Kidney tubule cell (primary cell): ENCODE measurements at regions not wholly inside any gene's neighbourhood (a gene's known extent, or its start where the extent isn't known, plus 50 kb on each side); places are given as distances from the start of the nearest gene placed in this dataset.

Experiments used
- DNase-seq: peaks from one replicate; pipeline ENCODE4 v3.0.0-alpha.2; 2018; ENCODE audit warnings: low spot score

DNA sequence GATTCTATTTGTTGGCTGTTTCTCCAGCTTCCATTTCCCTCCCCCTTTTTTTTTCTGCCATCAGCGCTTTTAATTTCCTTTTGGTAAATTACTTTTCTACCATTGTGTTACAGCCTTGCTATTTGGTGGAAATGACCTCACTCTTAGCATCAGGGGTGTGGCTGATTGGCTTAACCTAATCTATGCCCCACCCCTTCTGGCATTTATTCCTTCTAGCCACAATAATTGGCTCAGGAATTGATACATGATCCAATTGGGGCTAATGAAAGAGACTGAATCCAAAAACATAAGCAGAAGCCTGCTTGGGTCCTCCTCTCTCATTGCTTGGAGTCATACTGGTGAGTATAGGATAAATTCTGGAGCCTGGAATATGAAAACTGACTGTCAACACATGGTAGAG is 402.4 kb upstream of the LRRC4C start:
- DNase-seq, result no peak

DNA sequence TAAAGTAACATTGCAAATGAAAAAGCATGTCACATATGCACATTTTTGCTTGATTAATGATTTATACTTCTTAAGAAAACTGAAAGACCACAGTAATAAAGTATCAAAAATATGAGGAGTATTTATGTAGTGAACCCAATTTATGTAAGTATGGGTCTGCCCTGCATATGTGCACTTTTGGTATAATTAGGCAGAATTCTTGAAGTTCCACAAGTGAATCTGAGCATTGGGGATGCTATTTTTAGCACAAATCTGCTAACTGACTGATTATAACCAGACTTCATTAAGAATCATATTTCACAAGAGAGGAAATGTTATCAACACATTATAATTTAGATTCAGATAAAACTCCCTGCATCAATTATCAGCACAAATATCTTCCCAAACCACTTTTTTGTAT is 407.1 kb upstream of the LRRC4C start:
- no peak for DNase-seq

DNA sequence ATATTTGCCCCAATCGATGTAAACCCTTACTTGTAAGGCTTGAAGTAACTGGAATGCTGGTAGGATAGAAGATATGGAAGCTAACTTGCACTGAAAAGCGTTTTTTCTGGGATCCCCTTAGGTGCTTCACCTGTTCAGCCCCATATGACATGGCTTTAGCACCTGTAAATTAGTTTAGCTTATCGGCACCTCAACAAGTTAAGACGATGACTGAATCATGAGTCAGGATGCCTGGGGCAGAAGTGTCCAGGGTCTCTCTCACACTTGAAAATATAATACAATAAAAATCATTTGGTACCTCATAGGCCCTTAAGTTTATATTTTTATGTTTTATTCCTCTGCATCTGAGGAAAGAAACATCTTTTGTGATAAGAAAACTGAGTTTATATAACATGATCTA is 409.2 kb upstream of the LRRC4C start:
- peak; percentile 6 for DNase-seq

DNA sequence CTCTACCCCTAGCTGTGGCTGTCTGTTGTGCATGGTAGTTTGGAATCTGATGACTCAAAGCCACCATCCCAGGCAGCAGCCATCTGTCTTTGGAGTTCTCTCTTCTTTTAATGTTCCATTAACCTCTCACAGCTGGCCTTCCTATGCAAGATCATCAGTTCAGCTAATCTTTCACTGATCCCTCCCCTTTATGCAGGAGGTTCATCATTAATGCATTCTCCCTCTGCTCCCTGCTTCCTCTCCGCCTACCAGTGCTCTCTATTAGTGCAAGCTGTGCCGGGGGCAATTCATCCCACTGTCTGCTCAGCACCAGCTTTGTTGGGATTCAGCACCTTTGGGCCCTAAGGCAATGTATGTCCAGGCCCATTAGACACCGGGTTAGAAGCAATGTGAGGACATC is 413.0 kb upstream of the LRRC4C start:
- DNase-seq, result peak; percentile 19

DNA sequence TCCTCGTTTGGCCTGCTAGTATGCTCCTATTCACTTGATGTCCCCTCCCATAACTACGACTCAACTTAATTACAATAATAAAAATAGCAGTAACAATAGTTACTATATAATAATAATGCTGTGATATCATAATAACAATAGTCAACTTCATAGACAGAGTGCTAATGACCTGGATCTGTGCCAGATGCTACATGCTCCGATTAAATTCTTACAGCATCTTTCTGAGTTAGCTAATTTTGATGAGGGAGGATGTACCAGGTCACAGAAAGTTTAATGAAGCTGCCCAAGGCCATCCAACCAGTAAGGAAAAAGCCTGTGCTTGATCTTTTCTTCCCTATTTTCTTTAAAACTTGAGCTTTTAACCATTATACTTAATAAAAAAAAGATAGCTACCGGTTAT is 413.4 kb upstream of the LRRC4C start:
- no peak for DNase-seq

- DNase-seq, result peak; percentile 38
Measured at GRCh38 chr11:41878095-41878494, 418.6 kb upstream of the LRRC4C start.

GRCh38 chr11:41879214-41879613 is 419.8 kb upstream of the LRRC4C start:
- DNase-seq, result peak; percentile 93

DNA sequence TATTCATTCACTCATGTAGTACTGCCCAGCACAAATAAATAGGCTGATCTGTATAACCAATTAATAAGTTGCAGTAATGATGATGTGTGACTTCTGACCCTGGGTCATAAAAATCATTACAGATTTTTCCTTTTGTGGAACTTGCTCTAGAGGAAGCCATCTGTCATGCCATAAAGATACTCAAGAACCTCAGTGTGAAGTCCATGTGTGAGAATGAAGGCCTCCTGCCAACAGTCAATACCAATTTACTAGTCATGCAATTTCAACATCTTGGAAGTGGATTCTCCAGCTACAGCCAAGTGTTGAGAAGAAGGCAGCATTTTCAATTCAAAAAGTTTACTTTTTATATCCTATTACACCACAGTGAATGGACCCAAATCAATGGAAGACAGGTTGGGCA is 435.6 kb upstream of the LRRC4C start:
- no peak for DNase-seq

GRCh38 chr11:41897991-41898390 is 438.5 kb upstream of the LRRC4C start:
- no peak for DNase-seq

DNA sequence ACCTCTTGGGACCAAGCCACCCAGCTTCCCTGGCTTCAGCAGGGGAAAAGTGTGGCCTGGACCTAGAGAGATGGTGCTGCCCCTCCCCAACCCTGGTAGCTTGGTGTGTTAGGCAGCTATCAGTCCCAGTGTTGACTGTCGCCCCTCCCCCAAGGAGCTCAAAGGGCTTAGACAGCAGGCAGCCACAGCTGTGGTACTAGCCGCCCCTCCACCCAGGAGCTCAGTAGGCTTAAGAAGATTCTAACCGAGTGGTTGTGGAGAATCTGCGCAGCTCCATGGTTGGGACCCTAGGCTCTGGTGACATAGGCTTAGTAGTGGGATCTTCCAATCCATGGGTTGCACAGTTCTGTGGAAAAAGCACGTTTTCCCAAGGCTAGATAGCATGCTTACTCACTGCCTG is 458.4 kb upstream of the LRRC4C start:
- no peak for DNase-seq

- DNase-seq, result no peak
Measured at GRCh38 chr11:41920374-41920773, 460.9 kb upstream of the LRRC4C start.

DNA sequence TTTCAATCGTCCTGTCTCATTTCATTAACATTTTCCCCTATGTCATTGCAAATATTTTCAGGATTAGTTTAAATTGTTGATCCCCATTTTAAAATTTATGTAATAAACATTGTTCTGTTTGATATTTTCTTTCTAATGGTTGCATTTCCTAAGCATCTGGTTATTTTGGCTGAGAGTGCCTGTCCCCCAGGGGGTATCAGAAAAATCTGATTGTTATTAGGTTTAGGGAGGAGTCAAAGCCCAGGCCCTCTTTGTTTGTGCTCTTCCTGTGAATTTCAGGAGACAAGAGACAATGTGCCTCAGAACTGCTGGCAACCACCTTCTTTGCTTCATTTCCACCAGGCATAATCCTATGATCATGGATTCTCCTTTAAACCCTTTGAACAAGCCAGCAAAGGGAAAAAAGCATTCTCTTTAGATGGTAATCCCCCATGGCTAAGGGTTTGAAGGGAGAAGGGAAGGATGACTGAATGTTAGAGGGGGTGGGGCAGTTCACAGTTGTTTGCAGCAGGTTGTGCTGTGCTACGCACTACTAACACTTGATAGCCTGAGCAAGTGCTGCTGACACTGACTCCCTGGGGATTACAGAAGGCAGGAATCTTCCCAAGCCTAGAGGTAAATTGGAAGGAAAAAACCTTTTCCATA is 462.4 kb upstream of the LRRC4C start:
- DNase-seq, result no peak

DNA sequence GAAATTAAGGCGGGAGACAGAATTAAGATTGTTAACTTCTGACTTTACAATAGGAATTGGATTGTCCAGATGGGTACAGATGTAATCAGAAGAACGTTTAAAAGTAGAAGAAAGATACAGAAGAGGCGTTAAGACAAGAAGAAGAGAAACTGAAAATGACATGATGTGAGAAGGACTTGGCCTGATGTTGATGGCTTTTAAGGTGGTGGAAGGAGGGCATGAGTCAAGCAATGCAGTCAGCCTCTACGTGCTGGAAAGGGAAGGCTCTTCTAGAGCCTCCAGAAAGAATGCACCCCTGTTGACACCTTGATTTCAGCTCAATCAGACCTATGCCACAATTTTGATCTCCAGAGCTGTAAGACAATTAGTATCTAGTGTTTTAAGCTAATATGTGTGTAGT is 466.9 kb upstream of the LRRC4C start:
- no peak for DNase-seq

- DNase-seq, result no peak
Measured at GRCh38 chr11:41935241-41935640, 475.8 kb upstream of the LRRC4C start.

GRCh38 chr11:41935795-41936194 is 476.3 kb upstream of the LRRC4C start:
- no peak for DNase-seq

DNA sequence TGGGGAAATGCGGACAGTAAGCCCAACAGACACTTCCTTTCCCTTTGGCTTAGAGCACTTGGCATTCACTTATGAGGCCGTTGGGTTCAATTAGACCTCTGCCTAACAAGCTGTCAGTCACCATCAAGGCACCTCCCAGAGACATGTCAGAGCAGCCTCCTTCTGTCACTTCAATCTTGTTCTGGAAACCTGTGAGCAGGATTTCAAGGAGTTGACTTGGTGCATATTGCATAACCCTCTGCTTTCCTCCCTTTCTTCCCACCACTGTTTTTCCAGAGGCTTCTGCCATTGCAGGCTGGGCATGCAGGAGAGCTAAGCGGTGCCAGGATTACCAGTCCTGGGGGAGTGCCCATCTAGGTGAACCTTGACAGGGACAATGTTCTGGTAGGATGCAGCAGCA is 484.2 kb upstream of the LRRC4C start:
- no peak for DNase-seq

GRCh38 chr11:41947392-41947791 is 487.9 kb upstream of the LRRC4C start:
- DNase-seq, result no peak

- no peak for DNase-seq
Measured at GRCh38 chr11:41950470-41951143, 491.2 kb upstream of the LRRC4C start.

GRCh38 chr11:41954034-41954433 is 494.6 kb upstream of the LRRC4C start:
- DNase-seq, result peak; percentile 52

GRCh38 chr11:41955066-41955465 is 495.6 kb upstream of the LRRC4C start:
- DNase-seq, result no peak

DNA sequence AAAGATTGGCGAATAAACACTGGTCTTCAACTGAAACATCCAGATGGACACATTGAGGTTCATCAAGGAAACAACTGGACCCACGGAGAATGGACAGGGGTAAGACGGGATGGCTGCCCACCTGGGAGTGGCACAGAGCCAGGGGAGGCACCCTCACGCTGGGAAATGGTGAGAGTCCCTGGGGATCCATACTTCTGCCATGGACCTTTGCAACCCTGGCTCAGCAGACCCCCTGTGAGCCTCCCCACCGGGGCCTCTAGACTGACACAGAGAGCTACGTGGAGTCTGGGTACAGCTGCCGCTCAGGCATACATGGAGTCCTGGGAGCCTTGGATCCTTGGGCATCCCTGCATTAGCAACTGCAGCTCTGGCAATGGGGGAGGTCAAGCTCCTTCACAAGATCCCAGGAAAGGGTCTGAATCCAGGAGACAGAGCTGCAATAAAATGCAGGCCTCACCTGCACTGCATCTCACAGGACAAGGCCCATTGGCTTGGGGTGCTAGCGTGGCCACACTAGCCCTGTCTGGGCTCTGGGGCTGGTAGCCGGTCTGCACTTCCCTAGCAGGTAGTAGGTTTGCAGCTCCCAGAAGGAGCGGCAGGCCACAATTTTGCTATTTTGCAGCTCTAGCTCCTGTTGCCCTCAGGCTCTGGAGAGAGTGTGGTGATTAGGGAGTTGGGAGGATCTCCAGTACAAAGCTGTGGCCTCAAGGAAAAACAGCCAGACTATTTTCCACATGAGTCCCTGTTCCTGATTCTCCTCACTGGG is 496.4 kb upstream of the LRRC4C start:
- DNase-seq, result no peak

DNA sequence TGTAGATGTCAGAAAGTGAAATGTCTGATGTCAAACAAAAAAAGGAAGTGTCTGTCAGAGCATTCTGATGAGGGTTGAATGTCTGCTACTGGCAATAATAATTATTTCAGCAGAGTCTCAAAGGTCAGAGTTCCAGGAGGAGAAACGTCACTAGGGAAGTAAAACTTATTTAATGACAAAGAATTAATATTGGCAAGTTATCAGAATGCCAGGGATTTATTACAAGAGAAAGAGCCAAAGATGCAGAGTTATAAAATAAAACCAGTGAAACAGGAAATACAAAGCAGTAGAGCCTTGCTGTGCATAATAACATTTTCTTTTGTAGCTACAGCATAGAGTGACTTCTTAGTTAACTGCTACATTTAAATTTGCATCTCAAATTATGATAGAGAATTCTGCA is 504.0 kb upstream of the LRRC4C start:
- DNase-seq, result no peak

DNA sequence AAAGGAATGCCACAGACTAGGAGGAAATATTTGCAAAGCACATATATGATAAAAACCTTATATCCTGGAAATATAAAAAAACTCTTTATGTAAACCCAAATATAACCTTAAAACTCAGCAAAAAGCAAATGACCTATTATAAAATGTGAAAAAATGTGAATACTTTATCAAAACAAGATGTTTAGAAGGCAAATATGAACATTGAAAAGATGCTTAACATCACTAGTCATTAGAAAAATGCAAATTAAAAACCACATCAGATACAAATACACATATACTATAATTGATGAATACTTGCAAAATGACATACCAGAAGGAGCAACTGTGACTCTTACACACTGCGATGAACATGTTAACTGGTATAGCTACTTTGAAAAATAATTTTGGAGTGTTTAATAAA is 511.2 kb upstream of the LRRC4C start:
- no peak for DNase-seq
